ENCODE measurements at regions not wholly inside any gene's neighbourhood (a gene's known extent, or its start where the extent isn't known, plus 50 kb on each side); places are given as distances from the start of the nearest gene placed in this dataset.

DNA sequence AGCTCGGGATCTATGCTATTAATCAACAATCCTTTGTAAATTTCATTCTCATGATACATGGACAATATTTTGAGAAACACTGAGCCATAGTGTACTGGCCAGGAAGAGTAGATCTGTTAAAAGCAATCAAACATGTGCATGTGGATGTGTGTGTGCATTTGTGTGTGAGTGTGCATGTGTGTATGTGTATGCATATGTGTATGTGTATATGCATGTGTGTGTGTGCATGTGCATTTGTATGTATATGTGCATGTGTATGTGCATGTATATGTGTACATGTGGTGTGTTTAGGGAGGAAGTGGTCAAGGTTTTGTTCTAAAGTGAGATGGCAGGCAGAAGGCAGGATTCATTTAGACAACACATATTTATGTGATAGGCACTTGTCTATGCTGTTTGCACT is 623.8 kb downstream of the ADCYAP1 start:
- H3K9me3 Mint-ChIP-seq: no peaks in the 10 kb centered on the region
- H3K27me3 Mint-ChIP-seq: no peaks in the 10 kb centered on the region
- DNase-seq (ENCODE audit: extremely low spot score, unreplicated experiment): no peak
- H3K36me3 Mint-ChIP-seq: no peaks in the 10 kb centered on the region
- H3K4me1 Mint-ChIP-seq (ENCODE audit: unreplicated experiment): no peaks in the 10 kb centered on the region
- TF ChIP-seq, protein P1, sequence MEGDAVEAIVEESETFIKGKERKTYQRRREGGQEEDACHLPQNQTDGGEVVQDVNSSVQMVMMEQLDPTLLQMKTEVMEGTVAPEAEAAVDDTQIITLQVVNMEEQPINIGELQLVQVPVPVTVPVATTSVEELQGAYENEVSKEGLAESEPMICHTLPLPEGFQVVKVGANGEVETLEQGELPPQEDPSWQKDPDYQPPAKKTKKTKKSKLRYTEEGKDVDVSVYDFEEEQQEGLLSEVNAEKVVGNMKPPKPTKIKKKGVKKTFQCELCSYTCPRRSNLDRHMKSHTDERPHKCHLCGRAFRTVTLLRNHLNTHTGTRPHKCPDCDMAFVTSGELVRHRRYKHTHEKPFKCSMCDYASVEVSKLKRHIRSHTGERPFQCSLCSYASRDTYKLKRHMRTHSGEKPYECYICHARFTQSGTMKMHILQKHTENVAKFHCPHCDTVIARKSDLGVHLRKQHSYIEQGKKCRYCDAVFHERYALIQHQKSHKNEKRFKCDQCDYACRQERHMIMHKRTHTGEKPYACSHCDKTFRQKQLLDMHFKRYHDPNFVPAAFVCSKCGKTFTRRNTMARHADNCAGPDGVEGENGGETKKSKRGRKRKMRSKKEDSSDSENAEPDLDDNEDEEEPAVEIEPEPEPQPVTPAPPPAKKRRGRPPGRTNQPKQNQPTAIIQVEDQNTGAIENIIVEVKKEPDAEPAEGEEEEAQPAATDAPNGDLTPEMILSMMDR (conservative IDR thresholded peaks at IDR 0.05): no peak
- no peak overlapping the region for H3K4me3 Mint-ChIP-seq
- no peak overlapping the region for H3K27ac Mint-ChIP-seq

DNA sequence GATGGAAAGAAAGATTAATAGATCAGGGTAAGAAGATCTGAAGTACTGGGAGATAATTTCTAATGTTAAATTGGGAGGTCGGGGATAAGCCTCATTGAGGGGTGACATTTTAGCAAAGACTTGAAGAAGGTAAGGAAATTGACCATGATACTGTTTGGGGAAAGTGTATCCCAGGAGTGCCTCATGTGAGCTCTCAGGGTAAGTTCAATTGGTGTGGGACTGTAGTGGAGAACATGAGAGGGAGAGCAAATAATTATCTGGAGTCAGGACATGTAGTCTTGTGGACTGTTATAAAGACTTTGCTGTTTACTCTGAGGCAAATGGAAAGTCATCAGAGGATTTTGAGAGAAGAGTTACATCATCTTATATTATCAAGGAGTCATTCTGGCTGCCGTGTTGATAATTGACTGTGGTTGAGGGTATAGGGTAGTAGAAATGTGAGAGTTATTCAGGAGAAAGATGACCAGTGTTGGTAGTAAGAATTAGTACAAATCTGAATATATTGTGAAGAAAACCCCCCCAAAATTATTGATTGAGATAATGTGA is 624.4 kb downstream of the ADCYAP1 start:
- no peak for DNase-seq (ENCODE audit: extremely low spot score, unreplicated experiment)
- no peaks in the 10 kb centered on the region for H3K36me3 Mint-ChIP-seq
- no peaks in the 10 kb centered on the region for H3K4me1 Mint-ChIP-seq (ENCODE audit: unreplicated experiment)
- no peak overlapping the region for H3K27ac Mint-ChIP-seq
- no peak overlapping the region for H3K4me3 Mint-ChIP-seq
- TF ChIP-seq, protein P1 (conservative IDR thresholded peaks at IDR 0.05): no peak
- H3K9me3 Mint-ChIP-seq: no peaks in the 10 kb centered on the region
- H3K27me3 Mint-ChIP-seq: no peaks in the 10 kb centered on the region

DNA sequence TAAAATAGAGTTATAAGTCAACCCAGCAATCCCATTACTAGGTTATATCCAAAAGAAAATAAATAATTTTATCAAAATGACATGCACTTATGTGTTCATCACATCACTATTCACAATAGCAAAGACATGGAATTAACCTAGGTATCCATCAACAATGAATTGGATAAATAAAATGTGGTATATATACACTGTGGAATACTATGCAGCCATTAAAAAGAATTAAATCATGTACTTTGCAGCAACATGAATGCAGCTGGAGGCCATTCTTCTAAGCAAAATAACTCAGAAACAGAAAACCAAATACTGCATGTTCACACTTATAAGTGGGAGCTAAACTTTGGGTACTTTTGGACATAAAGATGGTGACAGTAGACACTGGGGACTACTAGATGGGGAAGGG is 626.0 kb downstream of the ADCYAP1 start:
- Mint-ChIP-seq H3K4me1 (ENCODE audit: unreplicated experiment) (no peaks in the 10 kb centered on the region), H3K27me3 (no peaks in the 10 kb centered on the region), H3K9me3 (no peaks in the 10 kb centered on the region), H3K27ac (no peak overlapping the region), H3K4me3 (no peak overlapping the region), H3K36me3 (no peaks in the 10 kb centered on the region)
- no peak for DNase-seq (ENCODE audit: extremely low spot score, unreplicated experiment)
- TF ChIP-seq, protein P1 (conservative IDR thresholded peaks at IDR 0.05): no peak

DNA sequence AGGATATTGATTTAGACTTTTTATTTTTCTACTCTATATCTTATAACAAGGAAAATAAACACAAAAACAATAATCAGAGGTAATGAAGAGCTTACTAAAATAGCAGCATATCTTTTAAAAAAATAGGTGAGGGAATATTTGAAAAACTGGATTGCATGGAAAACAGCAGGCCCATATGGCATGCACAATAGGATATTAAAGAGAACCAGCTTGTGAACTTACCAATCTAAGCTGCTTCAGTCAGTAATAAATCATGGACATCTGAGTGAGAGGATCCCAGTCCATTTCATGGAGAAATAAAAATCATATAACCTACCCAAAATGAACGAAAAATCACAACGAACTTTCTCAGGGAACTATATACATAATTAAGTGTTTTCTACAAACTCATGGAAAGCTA is 634.6 kb downstream of the ADCYAP1 start:
- Mint-ChIP-seq H3K9me3 (no peaks in the 10 kb centered on the region), H3K36me3 (no peaks in the 10 kb centered on the region), H3K27me3 (no peaks in the 10 kb centered on the region), H3K4me3 (no peak overlapping the region), H3K4me1 (ENCODE audit: unreplicated experiment) (no peaks in the 10 kb centered on the region), H3K27ac (no peak overlapping the region)
- TF ChIP-seq, protein P1 (conservative IDR thresholded peaks at IDR 0.05): no peak
- DNase-seq (ENCODE audit: extremely low spot score, unreplicated experiment): no peak

DNA sequence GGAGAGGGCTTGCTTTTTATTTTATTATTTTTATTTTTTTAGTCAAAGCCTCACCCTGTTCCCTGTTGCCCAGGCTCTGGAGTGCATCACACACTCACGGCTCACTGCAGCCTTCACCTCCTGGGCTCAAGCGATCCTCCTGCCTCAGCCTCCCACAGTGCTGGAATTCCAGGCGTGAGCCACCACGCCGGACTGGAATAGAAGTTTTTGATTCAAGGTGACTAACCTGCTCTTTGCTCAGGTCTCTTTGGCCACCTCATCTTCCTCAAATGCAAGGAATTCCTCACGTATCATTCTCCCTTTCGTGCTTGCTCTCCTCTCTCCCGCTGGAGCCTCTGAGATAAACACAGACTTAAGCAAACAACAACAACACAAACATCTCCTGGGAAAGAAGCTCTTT is 636.8 kb downstream of the ADCYAP1 start:
- Mint-ChIP-seq H3K36me3 (no peaks in the 10 kb centered on the region), H3K4me3 (no peak overlapping the region), H3K9me3 (no peaks in the 10 kb centered on the region), H3K4me1 (ENCODE audit: unreplicated experiment) (no peaks in the 10 kb centered on the region), H3K27me3 (no peaks in the 10 kb centered on the region), H3K27ac (no peak overlapping the region)
- TF ChIP-seq, protein P1 (conservative IDR thresholded peaks at IDR 0.05): no peak
- no peak for DNase-seq (ENCODE audit: extremely low spot score, unreplicated experiment)

DNA sequence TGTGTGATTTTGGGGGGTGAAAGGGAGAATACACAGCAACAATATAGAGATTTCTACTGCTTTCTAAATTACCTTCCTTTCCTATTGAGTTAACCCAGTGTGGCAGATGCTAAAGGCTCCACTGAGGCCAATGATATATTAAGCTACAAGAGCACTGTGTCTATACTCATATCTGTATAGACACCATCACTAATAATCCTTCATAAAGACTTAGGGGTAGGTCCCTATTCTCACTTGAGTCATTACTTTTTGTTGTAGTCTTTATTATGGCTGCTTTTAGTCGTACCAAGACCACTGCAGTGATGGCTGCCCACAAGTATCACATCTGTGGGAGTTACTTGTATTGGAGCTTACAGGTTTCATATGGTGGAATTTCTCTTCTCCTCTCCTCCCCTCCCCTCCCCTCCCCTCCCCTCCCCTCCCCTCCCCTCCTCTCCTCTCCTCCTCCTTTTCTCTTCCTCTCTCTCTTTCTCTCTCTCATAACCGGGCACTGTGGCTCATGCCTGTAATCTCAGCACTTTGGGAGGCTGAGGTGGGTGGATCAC is 637.6 kb downstream of the ADCYAP1 start:
- TF ChIP-seq, protein P1 (conservative IDR thresholded peaks at IDR 0.05): no peak
- DNase-seq (ENCODE audit: extremely low spot score, unreplicated experiment): no peak
- Mint-ChIP-seq H3K36me3 (no peaks in the 10 kb centered on the region), H3K27ac (no peak overlapping the region), H3K4me3 (no peak overlapping the region), H3K4me1 (ENCODE audit: unreplicated experiment) (no peaks in the 10 kb centered on the region), H3K9me3 (no peaks in the 10 kb centered on the region), H3K27me3 (no peaks in the 10 kb centered on the region)
